A549 (cell line): ENCODE measurements at regions not wholly inside any gene's neighbourhood (a gene's known extent, or its start where the extent isn't known, plus 50 kb on each side); places are given as distances from the start of the nearest gene placed in this dataset.

ENCODE experiments used
- EHF ChIP-seq: fragments of 250-450 bp; sonication (Bioruptor Pico); IDR thresholded peaks from 2 replicates; pipeline ENCODE4 v1.5.0; 2020; ENCODE audit warnings: mild to moderate bottlenecking
- ELK1 ChIP-seq: fragments of 150-350 bp; IDR thresholded peaks from 2 replicates; pipeline ENCODE4 v1.6.1; 2014; ENCODE audit warnings: low read depth, mild to moderate bottlenecking, low read length
- EP300 ChIP-seq, 2 experiments: fragments of >200 bp; sonication (Bioruptor Twin); formaldehyde crosslinking; IDR thresholded peaks; 2 replicates in 1 of 2; 3 replicates in 1 of 2; pipeline ENCODE4 v1.6.1; 2016 to 2017
- HDAC2 ChIP-seq: fragments of 200-600 bp; sonication (generic); IDR thresholded peaks from 2 replicates; pipeline ENCODE4 v1.6.1; 2016
- HMGXB4 ChIP-seq: fragments of 250-450 bp; sonication (Bioruptor Pico); IDR thresholded peaks from 2 replicates; pipeline ENCODE4 v1.5.0; 2021; ENCODE audit warnings: mild to moderate bottlenecking, moderate library complexity, borderline replicate concordance
- MAZ ChIP-seq: fragments of 150-350 bp; IDR thresholded peaks from 2 replicates; pipeline ENCODE4 v1.6.1; 2014; ENCODE audit warnings: antibody characterized with exemption, low read depth, low read length, borderline replicate concordance
- NFE2L2 ChIP-seq: fragments of 150-350 bp; conservative IDR thresholded peaks from 2 replicates; pipeline ENCODE4 v1.6.1; 2014; ENCODE audit warnings: low read length
- POLR2AphosphoS2 ChIP-seq: conservative IDR thresholded peaks from 2 replicates; pipeline ENCODE4 v1.6.1; 2012; ENCODE audit warnings: low read length, improper control_type of control experiment, inconsistent platforms
- TF ChIP-seq, protein P1 (sequence below): fragments of >200 bp; sonication (Bioruptor Twin); formaldehyde crosslinking; IDR thresholded peaks from 3 replicates; pipeline ENCODE4 v1.5.1; 2016
- TF ChIP-seq, protein P2 (sequence below): fragments of 450-650 bp; IDR thresholded peaks from 2 replicates; pipeline ENCODE4 v1.6.1; 2014; ENCODE audit warnings: antibody characterized with exemption

DNA sequence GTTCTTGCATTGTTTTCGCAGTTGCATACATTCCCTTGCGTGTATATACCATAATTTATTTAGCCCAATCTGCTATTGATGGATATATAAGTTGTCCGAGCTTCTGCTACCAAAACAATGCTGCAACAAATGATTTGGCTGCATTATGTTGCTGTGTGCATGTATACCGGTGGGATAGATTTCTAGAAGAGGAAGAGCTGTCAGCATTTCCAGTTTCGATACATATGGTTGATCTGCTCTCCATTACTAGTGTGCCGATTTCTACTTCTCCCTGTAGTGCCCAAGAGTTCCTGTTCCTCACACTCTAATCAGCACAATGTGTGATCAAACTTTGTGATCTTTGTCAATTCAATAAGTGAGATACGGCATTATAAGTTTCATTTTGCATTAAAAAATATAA, 92.8 kb upstream of the NMNAT3 start:
- TF ChIP-seq, protein P1, sequence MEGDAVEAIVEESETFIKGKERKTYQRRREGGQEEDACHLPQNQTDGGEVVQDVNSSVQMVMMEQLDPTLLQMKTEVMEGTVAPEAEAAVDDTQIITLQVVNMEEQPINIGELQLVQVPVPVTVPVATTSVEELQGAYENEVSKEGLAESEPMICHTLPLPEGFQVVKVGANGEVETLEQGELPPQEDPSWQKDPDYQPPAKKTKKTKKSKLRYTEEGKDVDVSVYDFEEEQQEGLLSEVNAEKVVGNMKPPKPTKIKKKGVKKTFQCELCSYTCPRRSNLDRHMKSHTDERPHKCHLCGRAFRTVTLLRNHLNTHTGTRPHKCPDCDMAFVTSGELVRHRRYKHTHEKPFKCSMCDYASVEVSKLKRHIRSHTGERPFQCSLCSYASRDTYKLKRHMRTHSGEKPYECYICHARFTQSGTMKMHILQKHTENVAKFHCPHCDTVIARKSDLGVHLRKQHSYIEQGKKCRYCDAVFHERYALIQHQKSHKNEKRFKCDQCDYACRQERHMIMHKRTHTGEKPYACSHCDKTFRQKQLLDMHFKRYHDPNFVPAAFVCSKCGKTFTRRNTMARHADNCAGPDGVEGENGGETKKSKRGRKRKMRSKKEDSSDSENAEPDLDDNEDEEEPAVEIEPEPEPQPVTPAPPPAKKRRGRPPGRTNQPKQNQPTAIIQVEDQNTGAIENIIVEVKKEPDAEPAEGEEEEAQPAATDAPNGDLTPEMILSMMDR = no peak
- TF ChIP-seq HMGXB4 (CRISPR knock-in tag) = no peak
- TF ChIP-seq, protein P2, sequence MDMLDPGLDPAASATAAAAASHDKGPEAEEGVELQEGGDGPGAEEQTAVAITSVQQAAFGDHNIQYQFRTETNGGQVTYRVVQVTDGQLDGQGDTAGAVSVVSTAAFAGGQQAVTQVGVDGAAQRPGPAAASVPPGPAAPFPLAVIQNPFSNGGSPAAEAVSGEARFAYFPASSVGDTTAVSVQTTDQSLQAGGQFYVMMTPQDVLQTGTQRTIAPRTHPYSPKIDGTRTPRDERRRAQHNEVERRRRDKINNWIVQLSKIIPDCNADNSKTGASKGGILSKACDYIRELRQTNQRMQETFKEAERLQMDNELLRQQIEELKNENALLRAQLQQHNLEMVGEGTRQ = no peak
- TF ChIP-seq NFE2L2 = no peak
- no peak for TF ChIP-seq ELK1
- no peak for TF ChIP-seq HDAC2
- no peak for TF ChIP-seq POLR2AphosphoS2
- no peak for TF ChIP-seq EHF (CRISPR knock-in tag)
- no peak for TF ChIP-seq MAZ
- no peak for TF ChIP-seq EP300 (IDR thresholded peaks at IDR 0.05)
